Cardiac fibroblast (primary cell): ENCODE measurements at regions not wholly inside any gene's neighbourhood (a gene's known extent, or its start where the extent isn't known, plus 50 kb on each side); places are given as distances from the start of the nearest gene placed in this dataset.

Source experiments
- DNase-seq, 2 donors: peaks; one replicate each; pipeline versions ENCODE4 v3.0.0 to v3.0.0-alpha.2; 2010; ENCODE audit warnings: low read depth in 2 of 2
- H3K4me3 ChIP-seq, 2 donors: replicated peaks in 1 of 2; 1 replicate in 1 of 2; 2 replicates in 1 of 2; pipeline ENCODE4 v1.5.1; 2011; ENCODE audit warnings: low read depth in 2 of 2, low read length in 2 of 2, mild to moderate bottlenecking in 2 of 2, moderate library complexity in 1 of 2
- CTCF ChIP-seq: IDR thresholded peaks from one replicate; pipeline ENCODE4 v1.5.1; 2011; ENCODE audit warnings: low read depth, mild to moderate bottlenecking, low read length, inconsistent platforms

GRCh38 chr7:130940326-130940725 is 206.3 kb upstream of the KLF14 start:
- DNase-seq: peak in 1 of 2 donors; percentile 30
- TF ChIP-seq CTCF: no peak
- H3K4me3 ChIP-seq: peak overlapping the region in 1 of 2 donors; percentile 54

GRCh38 chr7:130940907-130941306 is 206.9 kb upstream of the KLF14 start:
- peak overlapping the region; percentile 26 to 54 for H3K4me3 ChIP-seq
- peak in 1 of 2 donors; percentile 28 for DNase-seq
- TF ChIP-seq CTCF: no peak

DNA sequence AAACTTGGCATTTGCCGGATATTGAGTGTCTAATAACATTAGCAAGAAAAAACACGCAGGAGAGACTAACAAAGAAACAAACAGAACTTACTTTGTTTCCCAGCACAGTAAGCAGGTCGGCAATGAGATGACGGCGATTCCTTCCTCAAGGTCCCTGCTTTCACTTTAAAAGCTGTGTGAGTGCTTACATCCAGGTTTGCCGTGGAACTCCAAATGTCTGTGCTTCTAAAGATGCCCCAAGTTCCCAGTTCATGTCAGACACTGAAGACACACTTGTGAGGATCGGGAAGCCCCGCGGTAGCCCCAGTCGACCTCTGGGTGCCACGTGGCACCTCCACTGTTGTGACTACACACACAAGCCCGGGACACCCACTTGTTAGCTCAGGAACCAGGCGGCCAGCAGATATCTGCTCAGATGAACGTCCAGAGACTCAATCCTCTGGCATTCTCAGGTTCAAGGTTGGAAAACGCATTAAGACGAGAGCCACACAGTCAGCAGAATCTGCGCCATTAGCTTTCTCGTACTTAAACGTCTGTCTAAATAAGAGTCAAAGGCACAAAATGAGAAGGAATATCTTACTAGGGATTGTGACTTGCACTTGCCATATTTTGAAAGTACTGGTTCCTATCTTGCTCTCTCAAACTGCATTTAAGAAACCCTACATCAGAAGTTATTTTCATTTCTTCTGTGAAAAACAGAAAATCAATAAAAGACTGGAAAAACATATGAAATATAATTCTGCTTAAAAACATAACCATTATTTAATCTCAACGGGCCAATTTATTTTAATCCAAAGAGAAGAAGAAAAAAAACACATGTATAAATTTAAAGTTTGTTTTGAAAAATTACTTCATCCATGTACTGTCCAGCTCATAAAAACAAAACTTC is 207.6 kb upstream of the KLF14 start:
- TF ChIP-seq CTCF: no peak
- DNase-seq: peak; percentile 54 to 77
- peak overlapping the region; percentile 26 to 54 for H3K4me3 ChIP-seq

DNA sequence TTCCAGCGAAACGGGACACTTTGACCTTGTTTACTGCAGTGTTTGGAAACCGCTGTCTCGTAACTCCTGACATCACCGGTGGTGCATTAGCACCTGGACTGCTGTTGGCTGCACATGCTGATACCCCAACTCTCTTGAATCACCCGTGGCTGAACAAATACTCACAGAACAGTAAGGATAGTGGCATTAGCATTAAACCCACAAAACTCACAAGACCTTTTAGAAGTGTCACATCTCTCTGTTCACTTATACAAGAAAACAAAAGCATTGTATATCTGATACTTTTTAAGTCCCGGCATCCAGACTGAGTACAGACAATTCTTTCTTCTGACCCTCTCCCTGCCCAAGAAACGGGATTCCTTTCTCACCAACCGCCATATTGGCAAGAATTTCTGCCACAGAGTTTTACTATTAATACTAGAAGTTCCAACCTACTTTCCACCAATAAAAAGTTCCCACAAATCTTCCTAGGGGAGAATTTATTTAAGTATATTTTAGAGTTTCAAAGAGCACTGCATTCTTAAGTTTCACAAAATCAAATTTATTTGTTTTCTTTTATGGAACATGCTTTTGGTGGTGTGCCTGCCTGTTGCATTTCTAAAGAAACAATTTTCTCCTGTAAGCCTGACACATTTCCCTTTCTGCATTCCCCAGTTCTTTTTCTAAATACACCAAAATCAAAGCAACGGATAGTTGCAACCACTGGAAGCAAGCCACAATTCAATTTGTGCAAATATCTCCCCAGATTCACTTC is 208.4 kb upstream of the KLF14 start:
- no peak for TF ChIP-seq CTCF
- peak overlapping the region in 1 of 2 donors; percentile 13 for H3K4me3 ChIP-seq
- DNase-seq: peak; percentile 41 to 83

DNA sequence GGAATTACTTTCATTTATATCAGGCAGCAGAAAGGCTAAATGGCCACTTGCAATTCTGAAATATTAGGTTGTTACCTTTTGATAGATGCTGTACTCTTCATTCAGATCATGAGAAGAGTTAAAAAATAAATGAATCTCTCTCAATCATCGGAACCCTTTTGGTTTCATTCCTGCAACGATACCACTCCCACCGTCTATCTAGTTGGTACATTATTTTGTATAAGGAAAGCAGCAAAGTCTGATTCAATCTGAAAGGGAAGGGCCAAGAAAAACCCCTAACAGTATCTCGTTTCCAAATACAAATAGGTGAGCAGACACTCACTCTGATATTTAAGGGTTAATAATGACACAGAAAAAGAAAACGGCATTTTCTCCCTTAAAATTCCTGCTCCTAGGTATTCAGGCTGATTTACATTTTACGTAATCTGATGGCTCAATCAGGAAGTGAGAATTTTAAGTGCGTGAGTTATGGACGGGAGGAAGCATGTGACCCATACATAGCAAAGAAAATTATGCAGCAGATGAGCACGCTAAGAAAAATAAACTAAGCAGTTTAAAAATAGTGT is 209.4 kb upstream of the KLF14 start:
- DNase-seq: peak; percentile 76 to 89
- H3K4me3 ChIP-seq: peak overlapping the region in 1 of 2 donors; percentile 15
- no peak for TF ChIP-seq CTCF

GRCh38 chr7:130943981-130944380 is 210.0 kb upstream of the KLF14 start:
- peak in 1 of 2 donors; percentile 25 for DNase-seq
- no peak for TF ChIP-seq CTCF
- H3K4me3 ChIP-seq: no peak overlapping the region
